ENCODE measurements at regions not wholly inside any gene's neighbourhood (a gene's known extent, or its start where the extent isn't known, plus 50 kb on each side); places are given as distances from the start of the nearest gene placed in this dataset.

GRCh38 chr10:130739016-130739756 lies 572.3 kb downstream of the TCERG1L start:
- DNase-seq = no peak

- no peak for DNase-seq
Observed at GRCh38 chr10:130739757-130740145, 571.8 kb downstream of the TCERG1L start.

DNA sequence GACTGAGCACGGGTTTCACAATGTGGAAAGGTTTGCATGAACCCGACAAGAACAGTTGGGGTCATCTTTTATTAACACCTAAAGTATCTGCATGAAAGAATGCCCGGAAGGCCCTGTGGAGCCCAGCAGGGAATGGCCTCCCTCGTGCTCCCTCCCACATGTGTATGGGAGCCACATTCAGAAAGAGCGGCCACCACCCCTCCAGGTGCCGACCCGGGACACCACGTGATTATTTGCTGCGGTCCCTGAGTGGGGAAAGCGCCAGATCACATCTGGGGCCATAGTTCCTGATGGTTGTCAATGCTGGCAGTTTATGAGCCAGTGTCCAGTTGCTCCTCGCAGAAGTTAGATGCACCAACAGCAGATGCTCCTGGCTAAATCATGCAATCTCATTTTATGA lies 571.4 kb downstream of the TCERG1L start:
- DNase-seq = no peak

GRCh38 chr10:130740915-130741750 lies 570.4 kb downstream of the TCERG1L start:
- no peak for DNase-seq

DNA sequence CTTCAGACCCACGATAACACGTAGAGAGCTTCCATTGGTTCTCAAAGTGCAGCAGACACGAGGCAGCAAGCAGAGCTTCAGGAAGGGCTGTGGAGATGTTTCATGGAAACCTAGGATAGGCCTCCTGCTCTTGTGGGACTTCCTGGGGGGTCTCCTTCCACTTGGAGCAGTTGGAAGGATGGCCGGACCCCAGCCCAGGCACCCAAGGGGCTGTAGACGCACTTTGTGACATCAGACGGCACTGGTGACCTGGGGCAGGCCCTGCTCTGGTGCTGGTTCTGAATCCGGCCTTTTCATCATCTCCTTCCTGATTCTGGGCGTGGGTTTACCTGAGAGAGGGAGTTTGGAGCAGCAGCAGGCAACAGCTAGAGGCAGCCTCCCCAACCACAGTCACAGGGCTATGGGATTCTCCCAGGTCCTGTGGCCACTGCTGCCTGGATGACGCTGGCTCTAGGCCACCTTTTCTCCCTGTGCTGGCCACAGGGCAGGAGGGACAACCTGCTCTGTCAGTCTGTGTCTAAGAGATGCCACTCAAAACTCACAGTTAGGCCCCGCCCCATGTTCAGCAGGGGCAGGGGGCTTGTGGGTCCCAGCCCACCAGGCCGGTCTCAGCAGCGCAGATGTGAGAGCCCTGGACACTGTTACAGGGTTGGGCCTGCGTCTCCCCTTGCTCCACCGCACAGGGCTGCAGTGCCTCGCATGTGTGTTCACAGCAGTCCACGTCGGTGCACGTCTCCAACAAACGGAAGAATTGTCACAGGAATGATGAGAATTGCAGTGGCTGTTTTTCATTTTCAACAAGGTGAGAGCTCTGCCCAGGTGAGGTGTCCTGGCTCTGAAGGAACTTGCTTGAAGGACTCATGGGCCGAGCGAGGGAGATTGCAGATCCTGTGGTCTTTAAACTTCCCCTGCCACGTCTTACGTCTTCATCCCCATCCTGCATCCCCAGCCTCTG lies 569.3 kb downstream of the TCERG1L start:
- DNase-seq = no peak

DNA sequence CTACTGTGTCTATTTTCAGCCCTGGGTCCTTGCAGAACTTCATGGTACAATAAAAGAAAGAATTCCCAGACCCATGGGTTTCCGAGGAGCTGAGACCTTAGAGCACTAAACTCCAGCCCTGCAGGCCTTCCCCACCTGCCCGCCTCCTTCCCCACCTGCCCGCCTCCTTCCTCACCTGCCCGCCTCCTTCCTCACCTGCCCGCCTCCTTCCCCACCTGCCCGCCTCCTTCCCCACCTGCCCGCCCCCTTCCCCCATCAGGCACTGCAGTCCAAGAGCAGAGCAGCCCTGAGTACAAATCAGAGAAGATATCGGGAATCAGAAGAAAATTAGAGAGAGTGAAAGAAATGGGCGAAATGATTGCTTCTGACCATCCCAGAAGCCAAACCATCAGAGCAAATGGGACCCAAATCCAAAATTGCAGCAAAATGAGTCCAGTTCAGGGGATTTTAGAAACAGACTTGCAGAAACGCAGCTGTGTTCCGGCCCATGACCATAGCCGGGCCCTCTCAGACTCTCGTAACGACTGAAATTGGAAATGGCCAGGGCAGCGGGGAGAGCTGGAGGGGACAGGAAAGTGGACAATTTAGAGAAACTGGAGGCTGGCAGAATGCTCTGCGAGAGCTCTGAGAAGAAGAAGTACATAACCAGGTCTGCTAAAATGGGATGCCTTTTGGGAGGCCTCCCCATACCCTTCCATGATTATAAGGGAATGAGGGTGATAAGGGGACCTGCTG lies 568.4 kb downstream of the TCERG1L start:
- DNase-seq = no peak

DNA sequence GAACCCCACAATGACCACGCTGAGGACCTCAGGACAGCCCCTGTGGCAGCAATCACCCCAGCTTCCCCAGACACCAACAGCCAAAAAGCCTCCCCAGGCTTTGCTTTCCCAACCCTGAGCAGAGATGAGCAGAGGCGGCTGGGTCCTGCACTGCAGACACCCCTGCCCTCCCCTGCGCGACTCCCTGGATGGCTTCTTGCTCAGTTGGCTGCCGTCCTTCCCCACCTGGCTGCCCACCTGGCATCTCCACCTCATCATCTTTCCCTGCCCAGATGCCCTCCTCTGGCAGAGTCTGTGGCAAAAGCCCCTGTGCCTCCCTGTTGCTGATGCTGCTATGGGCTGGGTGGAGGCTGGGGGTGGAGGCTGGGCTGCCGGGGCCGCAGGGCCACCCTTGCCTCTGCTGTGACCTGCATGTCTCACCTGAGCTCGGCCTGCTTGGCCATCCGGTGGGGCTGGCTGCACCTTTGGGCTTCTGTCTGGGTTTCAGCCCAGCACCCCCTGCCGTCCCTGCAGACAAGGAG lies 567.7 kb downstream of the TCERG1L start:
- DNase-seq = no peak

DNA sequence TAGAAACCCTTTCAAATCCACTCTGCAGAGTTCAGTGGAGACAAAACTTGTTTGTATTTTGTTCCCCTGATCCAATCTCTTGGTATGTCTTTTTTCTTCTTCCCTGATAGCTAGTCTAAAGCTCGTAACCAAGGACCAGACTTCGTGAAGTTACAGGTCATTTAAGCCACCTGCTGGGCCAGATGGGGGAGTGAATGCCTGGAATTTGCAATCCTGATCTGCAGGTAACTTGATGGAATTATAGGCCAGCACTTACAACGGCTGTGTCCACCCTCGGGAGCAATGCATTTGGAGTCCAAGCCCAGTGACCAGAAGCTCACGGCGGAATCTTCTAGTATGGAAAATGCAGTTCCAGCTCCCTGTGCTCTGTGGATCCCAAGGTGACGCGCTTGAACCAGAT lies 566.9 kb downstream of the TCERG1L start:
- no peak for DNase-seq

GRCh38 chr10:130745251-130745650 lies 566.3 kb downstream of the TCERG1L start:
- no peak for DNase-seq

DNA sequence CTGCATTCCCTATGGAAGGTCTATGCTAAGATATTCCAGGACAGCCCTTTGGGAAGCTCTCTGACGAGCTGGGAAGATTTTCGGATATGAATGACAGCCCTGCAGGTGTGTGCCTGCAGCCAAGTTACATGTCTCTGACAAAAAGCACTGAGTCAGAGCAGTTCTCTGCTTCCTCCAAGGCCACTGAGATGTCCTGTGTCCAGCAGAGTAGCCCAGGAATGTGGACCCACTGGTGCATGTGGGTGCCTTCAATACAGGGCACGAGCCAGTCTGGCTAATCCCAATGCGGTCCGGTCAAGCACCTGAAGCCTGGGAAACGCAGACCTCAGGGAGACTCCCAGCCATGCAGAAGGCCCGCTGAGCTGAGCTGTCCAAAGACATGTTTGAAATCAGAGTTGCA lies 565.7 kb downstream of the TCERG1L start:
- no peak for DNase-seq

GRCh38 chr10:130746311-130746710 lies 565.2 kb downstream of the TCERG1L start:
- DNase-seq = no peak

DNA sequence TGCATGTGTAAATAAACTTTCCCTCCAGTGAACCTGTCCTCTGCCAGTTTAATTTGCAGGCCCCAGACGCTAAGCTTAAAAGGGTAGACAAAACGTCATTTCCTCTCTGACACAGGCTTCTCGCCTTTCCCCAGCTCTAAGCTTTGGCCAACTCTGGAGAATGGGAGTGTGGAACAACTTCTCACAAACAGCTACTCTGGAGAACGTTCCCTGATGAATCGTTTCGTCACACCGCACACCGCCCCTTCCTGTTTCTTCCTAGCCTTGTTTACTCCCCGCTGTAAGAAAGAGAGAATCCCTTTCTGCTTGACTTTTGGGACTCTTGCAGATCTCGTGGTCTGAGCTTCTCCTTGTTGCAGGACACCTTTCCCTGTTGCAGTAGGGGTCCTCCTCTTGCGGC lies 564.2 kb downstream of the TCERG1L start:
- no peak for DNase-seq

GRCh38 chr10:130747946-130748345 lies 563.6 kb downstream of the TCERG1L start:
- DNase-seq = no peak

DNA sequence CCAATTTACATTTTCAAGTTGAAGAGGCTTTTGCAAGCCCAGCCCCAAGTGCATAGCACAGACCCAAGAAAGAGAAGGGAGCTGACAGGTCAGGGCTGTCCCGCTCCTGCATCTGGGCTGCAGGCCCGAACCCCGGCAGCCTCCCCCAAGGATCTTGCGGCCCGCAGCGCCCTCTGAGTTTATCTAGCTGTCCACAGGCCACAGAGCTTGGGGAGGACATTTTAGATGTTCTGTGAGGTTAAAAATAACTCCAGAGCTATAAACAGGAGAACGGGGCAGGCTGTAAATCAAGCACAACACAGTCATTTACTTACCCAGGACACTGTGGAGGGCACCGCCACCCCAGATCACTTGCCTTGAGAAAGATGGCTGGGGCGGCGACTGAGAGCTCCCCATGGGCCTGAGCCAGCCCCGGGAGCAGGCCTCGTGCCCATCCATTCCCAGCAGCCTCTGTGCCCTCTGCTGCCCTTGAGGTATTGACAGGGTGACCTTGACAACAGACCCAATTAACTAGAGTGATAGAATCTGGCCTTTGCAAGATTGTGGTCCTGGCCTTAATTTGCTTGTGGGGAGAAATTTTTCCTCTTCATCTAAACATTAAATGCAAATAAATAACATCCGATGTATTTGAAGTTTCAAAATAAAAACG lies 563.0 kb downstream of the TCERG1L start:
- DNase-seq = no peak

GRCh38 chr10:130749911-130750310 lies 561.6 kb downstream of the TCERG1L start:
- DNase-seq = no peak

- DNase-seq = no peak
Observed at GRCh38 chr10:130750441-130750840, 561.1 kb downstream of the TCERG1L start.

GRCh38 chr10:130751106-130751840 lies 560.2 kb downstream of the TCERG1L start:
- DNase-seq = no peak

DNA sequence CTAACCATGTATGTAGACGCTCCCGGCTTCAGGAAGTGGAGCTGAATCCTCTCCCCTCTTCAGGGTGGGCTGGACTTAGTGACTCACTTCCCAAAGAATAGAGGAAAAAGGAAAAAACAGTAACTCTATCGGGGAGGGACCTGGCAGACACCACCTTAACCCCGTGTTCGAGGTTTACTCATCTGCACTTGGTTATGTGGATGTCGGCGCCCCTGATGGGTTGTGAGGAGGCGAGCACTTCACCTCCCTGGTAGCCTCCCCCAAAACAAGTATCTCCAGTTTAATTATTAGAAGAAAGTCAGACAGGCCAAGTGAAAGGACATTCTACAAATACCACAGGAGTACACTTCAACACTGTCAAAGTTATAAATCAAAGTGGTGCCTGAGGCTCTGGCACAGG lies 559.7 kb downstream of the TCERG1L start:
- no peak for DNase-seq

DNA sequence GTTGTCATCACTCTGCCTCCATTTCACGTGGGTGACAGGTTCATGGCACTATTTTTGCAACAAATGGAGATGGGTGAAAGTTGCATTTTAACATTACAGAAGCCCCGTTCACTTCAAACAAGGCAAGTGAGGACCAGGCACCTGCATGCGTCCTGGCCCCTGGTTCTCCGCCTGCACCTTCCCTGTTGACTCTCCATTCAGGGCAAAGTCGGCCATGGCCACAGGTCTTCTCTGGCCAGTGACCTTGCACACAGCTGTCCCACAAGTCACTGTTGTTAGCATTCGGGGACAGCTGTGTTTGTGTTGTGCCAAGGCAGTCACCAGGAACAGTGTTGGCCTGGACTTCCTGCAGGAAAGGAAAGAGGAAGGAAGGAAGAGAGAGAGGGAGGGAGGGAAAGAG lies 554.9 kb downstream of the TCERG1L start:
- no peak for DNase-seq

GRCh38 chr10:130757271-130757670 lies 554.2 kb downstream of the TCERG1L start:
- DNase-seq = no peak
